Activated CD8-positive, alpha-beta T cell treated with anti-CD3 and anti-CD28 coated beads for 36 hours (primary cell): ENCODE measurements at regions not wholly inside any gene's neighbourhood (a gene's known extent, or its start where the extent isn't known, plus 50 kb on each side); places are given as distances from the start of the nearest gene placed in this dataset.

Experiments used
- ATAC-seq: fragments of 200-7000 bp; cut with Tn5 transposase; one replicate; pipeline ENCODE4 v1.10.0; 2021; ENCODE audit warnings: mild to moderate bottlenecking, moderate library complexity
- CTCF ChIA-PET: fragments of 350-600 bp; sonication (Branson Sonifier 250); formaldehyde crosslinking; loops from one replicate; lab custom pipeline; 2021; ENCODE audit warnings: antibody characterized with exemption; lab: Charles Lee
- POLR2A ChIA-PET: fragments of 350-600 bp; sonication (Branson Sonifier 250); formaldehyde crosslinking; loops from one replicate; lab custom pipeline; 2021; ENCODE audit warnings: antibody characterized with exemption; lab: Charles Lee
- DNase-seq: peaks from one replicate; pipeline ENCODE4 v3.0.0-alpha.2; 2020
- H3K27ac Mint-ChIP-seq: one replicate; pipeline ENCODE4 v1.8.0; 2021; ENCODE audit warnings: mild to moderate bottlenecking, mixed read lengths
- H3K27me3 Mint-ChIP-seq: one replicate; pipeline ENCODE4 v1.8.0; 2021; ENCODE audit warnings: mixed read lengths
- H3K36me3 Mint-ChIP-seq: one replicate; pipeline ENCODE4 v1.8.0; 2021; ENCODE audit warnings: low read depth, mixed read lengths
- H3K4me1 Mint-ChIP-seq: one replicate; pipeline ENCODE4 v1.8.0; 2021; ENCODE audit warnings: low read depth, mixed read lengths
- H3K4me3 Mint-ChIP-seq: one replicate; pipeline ENCODE4 v1.8.0; 2021; ENCODE audit warnings: mild to moderate bottlenecking, moderate library complexity, mixed read lengths
- H3K9me3 Mint-ChIP-seq: one replicate; pipeline ENCODE4 v1.8.0; 2021; ENCODE audit warnings: mixed read lengths
- CTCF ChIP-seq: fragments of 200-600 bp; IDR thresholded peaks from one replicate; pipeline ENCODE4 v1.8.0; 2022; ENCODE audit warnings: antibody characterized with exemption, mild to moderate bottlenecking
- intact Hi-C: fragments of 100-400 bp; cut with micrococcal nuclease; formaldehyde crosslinking; loops from one replicate; pipeline ENCODE4 v1.10.0; 2022

GRCh38 chr4:4593596-4594284 is 51.9 kb upstream of the STX18 start:
- no peak for ATAC-seq
- H3K9me3 Mint-ChIP-seq: peaks cover 27% of the 10 kb centered on the region
- H3K4me3 Mint-ChIP-seq: no peak overlapping the region
- no peak for DNase-seq
- no peak overlapping the region for H3K27ac Mint-ChIP-seq
- TF ChIP-seq CTCF: no peak
- POLR2A ChIA-PET: no interaction called here
- H3K4me1 Mint-ChIP-seq: no peaks in the 10 kb centered on the region
- intact Hi-C loops: no loop called here
- peaks cover 40% of the 10 kb centered on the region for H3K36me3 Mint-ChIP-seq
- CTCF ChIA-PET: no interaction called here
- H3K27me3 Mint-ChIP-seq: no peaks in the 10 kb centered on the region

DNA sequence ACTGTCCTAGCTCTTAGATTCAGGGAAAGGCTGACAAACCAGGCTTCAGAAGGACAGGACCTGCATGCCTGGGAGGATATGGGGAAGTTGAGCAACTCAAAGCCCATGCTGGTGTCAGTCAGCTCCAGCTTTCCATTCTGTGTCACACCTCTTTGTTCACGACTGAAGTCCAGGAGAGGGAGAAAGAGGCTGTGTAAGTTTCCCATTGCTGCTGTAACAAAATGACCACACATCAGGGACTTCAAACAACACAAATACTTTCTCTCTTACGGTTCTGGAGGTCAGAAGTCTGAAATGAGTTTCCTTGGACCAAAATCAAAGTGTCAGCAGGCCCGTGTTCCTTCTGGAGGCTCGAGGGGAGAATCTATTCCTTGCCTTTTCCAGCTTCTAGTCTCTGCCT is 50.6 kb upstream of the STX18 start:
- Mint-ChIP-seq H3K4me3 (no peak overlapping the region), H3K9me3 (peaks cover 27% of the 10 kb centered on the region), H3K4me1 (no peaks in the 10 kb centered on the region), H3K36me3 (peaks cover 40% of the 10 kb centered on the region), H3K27me3 (no peaks in the 10 kb centered on the region), H3K27ac (no peak overlapping the region)
- POLR2A ChIA-PET: no interaction called here
- CTCF ChIA-PET: no interaction called here
- no peak for TF ChIP-seq CTCF
- intact Hi-C loops: no loop called here
- ATAC-seq (no peak), DNase-seq (no peak)
